ENCODE measurements at regions not wholly inside any gene's neighbourhood (a gene's known extent, or its start where the extent isn't known, plus 50 kb on each side); places are given as distances from the start of the nearest gene placed in this dataset.

DNA sequence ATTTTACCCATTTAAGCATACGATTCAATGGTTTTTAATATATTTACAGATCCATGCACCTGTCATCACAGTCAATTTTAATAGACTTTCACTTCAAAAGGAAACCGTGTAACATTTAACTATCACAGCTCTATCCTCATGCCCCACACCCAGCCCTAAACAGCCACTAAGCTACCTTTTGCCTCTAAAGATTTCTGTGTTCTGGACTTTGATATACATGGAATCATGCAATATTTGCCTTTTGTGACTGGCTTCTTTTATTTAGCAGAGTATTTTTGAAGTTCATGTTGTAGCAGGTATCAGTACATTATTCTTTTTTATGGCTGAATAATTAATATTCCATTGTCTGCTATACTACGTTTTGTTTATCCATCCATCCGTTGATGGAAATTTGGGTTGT lies 50.3 kb upstream of the STX16 start:
- no peak overlapping the region for H3K9ac ChIP-seq (ENCODE audit: low read depth, low read length)
- ATAC-seq (ENCODE audit: insufficient read depth, low read depth), result no peak
- DNase-seq, result no peak
- TF ChIP-seq, protein P1, sequence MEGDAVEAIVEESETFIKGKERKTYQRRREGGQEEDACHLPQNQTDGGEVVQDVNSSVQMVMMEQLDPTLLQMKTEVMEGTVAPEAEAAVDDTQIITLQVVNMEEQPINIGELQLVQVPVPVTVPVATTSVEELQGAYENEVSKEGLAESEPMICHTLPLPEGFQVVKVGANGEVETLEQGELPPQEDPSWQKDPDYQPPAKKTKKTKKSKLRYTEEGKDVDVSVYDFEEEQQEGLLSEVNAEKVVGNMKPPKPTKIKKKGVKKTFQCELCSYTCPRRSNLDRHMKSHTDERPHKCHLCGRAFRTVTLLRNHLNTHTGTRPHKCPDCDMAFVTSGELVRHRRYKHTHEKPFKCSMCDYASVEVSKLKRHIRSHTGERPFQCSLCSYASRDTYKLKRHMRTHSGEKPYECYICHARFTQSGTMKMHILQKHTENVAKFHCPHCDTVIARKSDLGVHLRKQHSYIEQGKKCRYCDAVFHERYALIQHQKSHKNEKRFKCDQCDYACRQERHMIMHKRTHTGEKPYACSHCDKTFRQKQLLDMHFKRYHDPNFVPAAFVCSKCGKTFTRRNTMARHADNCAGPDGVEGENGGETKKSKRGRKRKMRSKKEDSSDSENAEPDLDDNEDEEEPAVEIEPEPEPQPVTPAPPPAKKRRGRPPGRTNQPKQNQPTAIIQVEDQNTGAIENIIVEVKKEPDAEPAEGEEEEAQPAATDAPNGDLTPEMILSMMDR (IDR thresholded peaks at IDR 0.05; ENCODE audit: borderline replicate concordance, extremely low read depth, low read length, poor library complexity, severe bottlenecking), result no peak
- TF ChIP-seq EZH2 (IDR thresholded peaks at IDR 0.05; ENCODE audit: borderline replicate concordance, low read depth, low read length, severe bottlenecking), result no peak
- H3K4me2 ChIP-seq (ENCODE audit: insufficient read depth, low read length), result no peak overlapping the region
- H3K9me3 ChIP-seq (ENCODE audit: insufficient read depth, low read length, severe bottlenecking), result no peaks in the 10 kb centered on the region
- no peaks in the 10 kb centered on the region for H3K4me1 ChIP-seq (ENCODE audit: insufficient read depth, low read length)
- H3K27ac ChIP-seq (ENCODE audit: low read length), result no peak overlapping the region
- no peak overlapping the region for H2AFZ ChIP-seq (ENCODE audit: low read depth, low read length)
- H3K36me3 ChIP-seq (ENCODE audit: insufficient read depth, low read length), result no peaks in the 10 kb centered on the region
- no peaks in the 10 kb centered on the region for H3K79me2 ChIP-seq (ENCODE audit: insufficient read depth, low read length)
- H3K27me3 ChIP-seq (ENCODE audit: insufficient read depth, low read length, poor library complexity), result no peaks in the 10 kb centered on the region
- H3K4me3 ChIP-seq (ENCODE audit: low read depth in 1 of 2, low read length in 2 of 2), result no peak overlapping the region
- H4K20me1 ChIP-seq (ENCODE audit: insufficient read depth, low read length), result no peaks in the 10 kb centered on the region

- ATAC-seq (ENCODE audit: insufficient read depth, low read depth) (no peak), DNase-seq (no peak)
- no peaks in the 10 kb centered on the region for H3K79me2 ChIP-seq (ENCODE audit: insufficient read depth, low read length)
- no peak overlapping the region for H3K9ac ChIP-seq (ENCODE audit: low read depth, low read length)
- H2AFZ ChIP-seq (ENCODE audit: low read depth, low read length), result no peak overlapping the region
- H4K20me1 ChIP-seq (ENCODE audit: insufficient read depth, low read length), result no peaks in the 10 kb centered on the region
- H3K9me3 ChIP-seq (ENCODE audit: insufficient read depth, low read length, severe bottlenecking), result no peaks in the 10 kb centered on the region
- H3K4me1 ChIP-seq (ENCODE audit: insufficient read depth, low read length), result no peaks in the 10 kb centered on the region
- H3K27me3 ChIP-seq (ENCODE audit: insufficient read depth, low read length, poor library complexity), result no peaks in the 10 kb centered on the region
- H3K36me3 ChIP-seq (ENCODE audit: insufficient read depth, low read length), result no peaks in the 10 kb centered on the region
- H3K27ac ChIP-seq (ENCODE audit: low read length), result no peak overlapping the region
- TF ChIP-seq EZH2 (IDR thresholded peaks at IDR 0.05; ENCODE audit: borderline replicate concordance, low read depth, low read length, severe bottlenecking), result no peak
- TF ChIP-seq, protein P1 (IDR thresholded peaks at IDR 0.05; ENCODE audit: borderline replicate concordance, extremely low read depth, low read length, poor library complexity, severe bottlenecking), result no peak
- H3K4me2 ChIP-seq (ENCODE audit: insufficient read depth, low read length), result no peak overlapping the region
- H3K4me3 ChIP-seq (ENCODE audit: low read depth in 1 of 2, low read length in 2 of 2), result no peak overlapping the region
These were observed 51.1 kb upstream of the STX16 start for GRCh38 chr20:58599966-58600365.

GRCh38 chr20:58598211-58599015 lies 52.7 kb upstream of the STX16 start:
- Histone ChIP-seq H3K27ac (ENCODE audit: low read length) (no peak overlapping the region), H3K4me1 (ENCODE audit: insufficient read depth, low read length) (no peaks in the 10 kb centered on the region), H4K20me1 (ENCODE audit: insufficient read depth, low read length) (0 out of 2 replicates have a peak, but pooled peaks cover 3% of the 10 kb centered on the region), H3K9me3 (ENCODE audit: insufficient read depth, low read length, severe bottlenecking) (no peaks in the 10 kb centered on the region), H3K9ac (ENCODE audit: low read depth, low read length) (no peak overlapping the region), H3K36me3 (ENCODE audit: insufficient read depth, low read length) (no peaks in the 10 kb centered on the region), H3K4me2 (ENCODE audit: insufficient read depth, low read length) (no peak overlapping the region), H3K79me2 (ENCODE audit: insufficient read depth, low read length) (no peaks in the 10 kb centered on the region), H3K27me3 (ENCODE audit: insufficient read depth, low read length, poor library complexity) (no peaks in the 10 kb centered on the region), H3K4me3 (ENCODE audit: low read depth in 1 of 2, low read length in 2 of 2) (no peak overlapping the region), H2AFZ (ENCODE audit: low read depth, low read length) (no peak overlapping the region)
- TF ChIP-seq, protein P1 (IDR thresholded peaks at IDR 0.05; ENCODE audit: borderline replicate concordance, extremely low read depth, low read length, poor library complexity, severe bottlenecking), result no peak
- no peak for TF ChIP-seq EZH2 (IDR thresholded peaks at IDR 0.05; ENCODE audit: borderline replicate concordance, low read depth, low read length, severe bottlenecking)
- DNase-seq, result no peak
- ATAC-seq (ENCODE audit: insufficient read depth, low read depth), result no peak
